HG03095 (cell line): ENCODE measurements at regions not wholly inside any gene's neighbourhood (a gene's known extent, or its start where the extent isn't known, plus 50 kb on each side); places are given as distances from the start of the nearest gene placed in this dataset.
"Not testable (repeated sequence)": the region's sequence is repeated elsewhere in the genome, so short reads cannot be mapped to it uniquely, and the experiment has no call there.

ENCODE experiments used
- ATAC-seq: cut with Tn5 transposase; IDR thresholded peaks from one replicate; pipeline ENCODE4 v1.9.1; 2021; ENCODE audit warnings: moderate library complexity; ENCODE audit not compliant: unreplicated experiment

DNA sequence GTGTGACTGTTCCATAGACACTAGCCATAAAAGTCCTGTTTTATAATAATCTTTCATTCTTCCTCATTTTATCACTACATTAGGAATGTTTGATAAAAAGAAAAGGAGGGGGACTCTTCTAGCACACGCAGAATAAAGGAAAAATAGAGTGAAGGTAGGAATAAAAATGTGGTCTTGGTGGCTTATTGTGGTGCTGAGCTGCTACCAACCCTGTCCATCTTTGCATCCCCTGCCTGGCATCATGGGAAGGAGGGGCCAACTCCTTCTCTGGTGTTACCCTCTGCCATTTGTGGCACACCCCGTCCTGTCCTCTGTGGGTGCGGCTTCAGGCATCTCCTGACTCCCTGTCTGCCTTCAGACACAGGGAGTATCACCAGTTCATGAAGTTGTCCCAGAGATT, 104.9 kb upstream of the ZNF536 start:
- no peak for ATAC-seq

DNA sequence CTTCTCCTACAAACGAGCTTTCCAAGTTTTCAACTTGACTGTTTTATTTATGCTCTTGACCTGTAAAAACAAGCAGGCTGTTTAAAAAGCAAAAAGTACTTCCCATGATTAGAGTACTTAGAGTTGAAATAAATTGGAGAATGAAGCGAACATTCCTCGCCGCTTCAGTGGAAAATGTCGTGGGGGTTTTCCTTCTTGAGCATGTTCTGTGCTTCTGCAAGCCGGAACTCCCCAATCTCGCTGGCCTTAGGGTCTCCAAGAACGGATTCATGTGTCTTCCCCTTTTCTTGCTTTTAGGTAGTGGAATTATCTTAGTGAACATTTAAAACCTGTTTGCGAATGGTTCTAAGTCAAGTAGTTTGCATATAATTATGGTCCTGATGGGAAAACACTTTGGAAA, 103.6 kb upstream of the ZNF536 start:
- ATAC-seq = no peak

DNA sequence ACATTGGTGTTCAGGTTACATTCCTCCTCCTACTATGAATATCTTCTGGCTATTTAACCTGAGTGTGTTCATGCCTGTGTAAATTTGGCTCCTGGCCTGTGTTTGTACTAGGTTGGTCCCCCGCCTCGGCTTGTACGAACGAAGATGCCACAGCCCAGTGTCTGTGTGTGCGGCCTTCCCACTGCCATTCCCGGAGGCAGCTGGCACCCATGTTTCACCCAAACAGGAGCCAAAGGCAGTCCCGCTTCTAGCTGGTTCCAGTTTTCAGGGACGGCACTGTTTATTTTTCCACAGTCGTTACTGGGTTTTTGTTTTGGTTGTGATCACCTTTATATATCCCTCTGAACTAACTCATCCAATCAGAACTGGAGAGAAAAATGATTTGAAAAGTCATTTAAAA, 102.5 kb upstream of the ZNF536 start:
- ATAC-seq = no peak

DNA sequence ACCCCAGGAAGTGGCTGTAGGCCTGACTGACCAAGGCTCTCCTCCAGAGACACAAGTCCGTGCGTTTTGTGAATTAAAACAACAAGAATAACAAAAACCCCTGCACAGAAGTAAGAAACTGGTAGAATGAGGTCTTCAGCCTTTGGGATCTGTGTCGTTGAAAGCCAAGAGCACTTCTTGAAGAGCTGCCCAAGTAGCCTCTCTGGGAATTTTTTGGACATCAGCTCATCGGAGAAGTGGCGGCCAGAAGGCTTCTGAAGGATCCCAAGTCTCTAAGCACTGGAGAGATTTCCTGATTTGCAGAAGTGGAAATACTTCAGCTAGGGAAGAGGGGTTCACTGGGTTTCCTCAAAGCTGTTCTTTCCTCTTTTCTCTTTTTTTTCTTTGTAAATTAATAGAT, 100.4 kb upstream of the ZNF536 start:
- no peak for ATAC-seq

DNA sequence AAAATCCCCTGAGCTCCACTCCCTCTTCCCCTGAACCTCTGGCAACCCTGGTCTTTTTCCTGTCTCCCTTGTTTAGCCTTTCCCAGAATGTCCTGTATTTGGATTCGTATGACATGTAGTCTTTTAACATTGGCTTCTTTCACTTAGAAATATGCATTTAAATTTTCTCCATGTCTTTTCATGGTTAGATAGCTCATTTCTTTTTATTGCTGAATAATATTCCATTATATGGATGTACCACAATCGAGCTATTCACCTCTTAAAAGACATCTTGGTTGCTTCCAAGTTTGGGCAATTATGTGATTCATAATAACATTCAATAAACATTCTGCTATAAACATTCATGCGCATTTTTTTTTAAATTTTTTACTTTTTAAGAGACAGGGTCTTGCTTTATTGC, 99.6 kb upstream of the ZNF536 start:
- ATAC-seq = no peak

DNA sequence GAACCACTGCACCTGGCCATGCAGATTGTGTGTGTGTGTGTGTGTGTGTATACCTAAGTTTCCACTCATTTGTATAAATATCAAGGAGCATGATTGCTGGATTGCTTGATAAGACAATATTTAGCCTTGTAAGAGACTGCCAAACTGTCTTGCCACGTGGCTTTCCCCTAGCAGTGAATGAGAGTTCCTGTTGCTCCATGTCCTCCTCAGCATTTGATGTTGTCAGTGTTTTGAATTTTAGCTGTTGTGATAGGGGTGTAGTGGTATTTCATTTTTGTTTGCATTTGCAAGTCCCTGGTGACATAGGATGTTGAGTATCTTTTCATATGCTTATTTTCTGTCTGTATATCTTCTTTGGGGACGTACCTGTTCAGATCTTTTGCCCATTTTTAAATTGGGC, 99.0 kb upstream of the ZNF536 start:
- no peak for ATAC-seq

DNA sequence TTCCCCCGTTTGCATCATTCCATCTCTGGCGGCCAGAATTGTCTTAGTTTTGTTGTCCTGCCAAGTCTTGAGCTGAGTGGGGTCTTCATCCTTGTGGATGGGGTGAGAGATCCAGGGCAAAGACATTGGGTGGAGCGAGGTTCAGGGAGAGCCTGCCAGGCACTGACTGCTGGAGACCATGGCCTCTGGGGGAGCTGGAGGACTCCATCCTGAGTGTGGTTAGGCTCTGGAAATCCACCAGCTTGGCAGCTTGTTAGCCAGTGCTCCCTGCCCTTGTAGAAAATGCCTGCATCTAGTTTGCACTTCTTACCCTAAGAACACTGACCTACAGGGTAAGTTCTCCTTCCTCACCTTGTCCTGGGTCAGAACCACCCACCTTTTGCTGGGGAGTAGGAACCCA, 97.2 kb upstream of the ZNF536 start:
- ATAC-seq = no peak

DNA sequence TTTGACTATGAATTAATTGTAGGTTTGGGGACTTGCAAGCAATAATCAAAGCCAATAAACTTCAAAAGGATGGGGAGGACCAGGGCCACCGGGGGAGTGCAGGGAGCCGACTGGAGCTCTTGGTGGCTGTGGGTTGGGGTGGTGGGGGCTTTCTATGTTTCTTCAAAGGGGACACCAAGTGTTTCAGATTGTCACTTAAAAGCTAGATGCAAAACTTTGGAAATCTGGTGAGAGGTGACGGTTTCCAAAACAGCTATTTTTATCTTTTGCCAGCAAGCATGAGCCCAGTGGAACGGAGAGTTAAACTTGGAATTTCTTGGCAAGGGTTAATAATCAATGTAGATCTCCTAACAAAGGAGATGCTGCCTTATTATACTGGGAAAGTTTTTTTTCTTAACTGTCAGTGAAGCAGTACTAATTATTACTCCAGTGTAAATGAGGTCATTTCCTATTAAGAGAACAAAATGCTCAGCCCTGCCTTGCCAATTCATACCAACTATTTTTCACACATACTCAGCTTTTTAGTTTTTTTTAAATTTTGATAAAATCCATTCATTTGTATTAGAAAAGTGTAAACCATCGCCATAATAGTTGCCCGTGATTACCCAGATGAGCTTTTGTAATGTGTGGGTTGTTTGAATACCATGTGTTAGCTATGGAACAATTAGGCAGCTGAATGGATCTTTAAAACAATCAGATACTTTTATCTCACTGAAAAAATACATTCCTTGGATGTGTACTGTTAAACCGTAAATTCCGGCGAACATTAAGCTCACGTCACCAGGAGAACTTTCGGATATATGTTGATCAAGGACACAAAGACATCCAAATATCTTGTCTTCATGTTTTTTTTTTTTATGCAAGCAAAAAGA, 95.9 kb upstream of the ZNF536 start:
- no peak for ATAC-seq

DNA sequence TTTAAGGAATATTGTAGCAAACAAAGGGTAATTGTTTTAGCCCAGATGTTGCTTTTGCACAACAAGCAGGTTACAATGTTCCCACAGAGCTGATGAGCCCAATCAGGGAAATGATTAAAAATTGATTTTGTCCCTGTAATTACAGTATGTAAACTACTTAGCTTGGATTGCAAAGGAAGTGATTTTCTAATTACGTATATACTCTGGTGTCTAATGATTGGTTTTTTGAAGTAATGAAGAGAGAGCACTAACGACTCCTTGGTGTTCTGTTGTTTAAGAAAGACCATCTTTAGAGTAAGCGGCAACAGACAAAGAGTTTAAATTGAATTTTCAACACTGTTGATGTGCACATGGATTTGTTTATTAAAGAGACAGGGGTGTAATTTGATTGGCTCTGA, 95.3 kb upstream of the ZNF536 start:
- ATAC-seq = no peak

DNA sequence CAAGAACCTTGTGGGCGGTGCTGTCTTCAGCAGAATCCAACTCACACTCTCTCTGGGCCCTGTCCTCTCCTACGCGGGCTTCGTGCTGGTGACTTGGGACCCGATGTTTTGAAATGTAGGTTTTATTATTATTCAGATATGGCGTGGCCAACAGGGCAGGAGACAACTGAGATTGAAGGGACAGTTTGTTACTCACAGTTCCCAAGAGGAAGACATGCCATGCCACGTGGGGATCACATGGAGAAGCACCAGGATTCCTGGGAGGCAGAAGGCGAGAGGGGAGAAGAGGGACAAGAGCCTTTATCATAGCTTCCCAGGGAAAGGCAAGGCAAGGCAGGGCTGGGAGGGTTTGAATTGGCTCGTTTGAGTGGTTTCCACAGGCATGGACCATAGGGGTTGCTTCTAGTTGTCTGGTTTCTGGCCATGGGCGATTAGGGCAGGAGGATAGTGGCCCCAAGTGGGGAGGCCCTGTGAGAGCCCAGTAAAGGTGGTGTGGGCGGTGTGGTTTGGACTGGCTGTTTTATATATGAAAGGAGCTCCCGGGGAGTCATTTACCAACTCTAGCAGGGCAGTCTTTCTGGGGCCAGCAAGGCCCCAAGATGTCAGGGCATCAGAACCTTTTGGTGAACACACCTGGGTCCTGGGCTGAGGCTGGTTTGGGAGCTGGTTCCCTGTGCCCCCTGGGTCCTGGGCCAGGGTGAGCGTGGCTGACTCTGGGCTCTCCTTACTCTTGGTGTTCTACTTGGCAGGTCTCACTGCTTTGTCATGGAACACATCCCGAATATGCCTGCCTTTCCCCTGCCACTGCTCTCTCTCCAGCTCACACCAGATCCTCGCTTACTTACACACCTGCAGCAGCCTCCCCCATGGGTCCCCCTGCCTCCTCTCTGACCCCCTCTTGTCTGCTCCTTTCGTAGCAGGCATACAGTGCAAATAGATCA, 94.0 kb upstream of the ZNF536 start:
- no peak for ATAC-seq

DNA sequence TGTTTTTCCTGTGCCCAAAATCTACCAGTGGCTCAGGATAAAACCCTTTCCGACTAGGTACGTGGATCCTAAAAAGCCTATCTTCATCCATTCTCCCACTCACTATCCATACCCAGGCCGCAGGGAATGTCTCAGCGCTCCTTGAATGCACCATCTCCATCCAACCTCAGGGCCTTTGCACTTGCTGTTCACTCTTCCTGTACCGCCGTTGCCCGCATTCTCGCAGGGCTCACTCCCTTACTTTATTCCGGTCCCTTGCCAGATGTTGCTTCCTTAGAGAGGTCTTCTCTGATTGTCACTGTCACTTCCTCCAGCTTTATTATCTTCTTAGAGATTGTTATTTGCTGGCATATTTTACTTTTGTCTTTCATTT, 93.3 kb upstream of the ZNF536 start:
- no peak for ATAC-seq

DNA sequence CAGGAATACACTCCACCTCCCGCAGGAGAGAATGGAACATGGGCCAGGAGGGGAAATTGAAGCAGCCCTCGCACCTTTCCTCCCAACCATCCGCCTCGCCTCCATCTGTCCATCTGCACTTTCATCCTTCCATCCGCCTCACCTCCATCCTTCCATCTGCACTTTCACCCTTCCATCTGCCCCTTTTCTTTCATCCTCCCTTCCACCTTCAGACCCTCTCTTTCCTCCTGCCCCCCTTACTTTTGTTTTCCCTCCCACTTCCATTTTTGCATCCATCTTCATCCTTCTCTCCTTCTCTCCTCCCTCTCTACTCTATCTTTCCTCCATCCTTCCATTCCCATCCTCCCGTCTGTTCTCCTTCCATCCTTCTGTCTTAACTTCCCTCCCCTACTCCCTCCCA, 92.2 kb upstream of the ZNF536 start:
- no peak for ATAC-seq

DNA sequence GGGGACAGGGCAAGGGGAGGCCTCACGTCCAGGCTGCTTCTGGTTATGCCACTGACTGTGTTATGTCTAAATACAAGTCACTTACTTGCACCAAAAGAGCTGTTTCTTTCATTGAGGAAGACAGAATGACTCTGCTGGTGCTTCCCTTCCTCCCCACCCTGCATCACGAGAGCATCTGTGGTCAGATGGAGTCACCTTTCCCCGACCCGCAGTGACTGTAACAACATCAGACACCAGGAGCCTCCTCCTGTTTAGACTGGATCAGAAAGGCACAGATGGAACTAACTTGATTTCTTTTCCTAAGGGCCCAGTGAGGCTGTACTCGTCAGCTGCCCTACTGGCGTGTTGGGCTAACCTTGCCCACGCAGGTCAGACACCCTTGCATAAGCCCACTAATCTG, 90.3 kb upstream of the ZNF536 start:
- ATAC-seq = no peak

DNA sequence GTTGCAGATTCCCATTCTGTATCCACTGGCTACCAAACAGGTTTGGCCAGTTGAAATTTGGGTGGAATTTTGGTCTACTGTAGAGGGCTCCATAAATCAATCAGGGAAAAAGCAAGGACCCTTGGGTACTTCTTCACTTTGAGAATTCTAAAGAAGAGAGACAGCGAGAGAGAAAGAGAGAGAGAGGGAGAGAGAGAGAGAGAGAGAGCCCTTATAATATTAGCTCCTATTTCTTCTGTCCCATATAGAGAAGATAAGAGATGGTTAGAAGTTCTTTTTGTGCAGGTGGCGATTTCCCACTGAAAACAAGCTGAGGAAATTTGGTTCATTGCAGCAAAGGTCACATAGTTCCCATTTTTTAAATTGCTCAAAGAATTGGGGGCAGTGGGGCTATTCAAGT, 88.6 kb upstream of the ZNF536 start:
- no peak for ATAC-seq

DNA sequence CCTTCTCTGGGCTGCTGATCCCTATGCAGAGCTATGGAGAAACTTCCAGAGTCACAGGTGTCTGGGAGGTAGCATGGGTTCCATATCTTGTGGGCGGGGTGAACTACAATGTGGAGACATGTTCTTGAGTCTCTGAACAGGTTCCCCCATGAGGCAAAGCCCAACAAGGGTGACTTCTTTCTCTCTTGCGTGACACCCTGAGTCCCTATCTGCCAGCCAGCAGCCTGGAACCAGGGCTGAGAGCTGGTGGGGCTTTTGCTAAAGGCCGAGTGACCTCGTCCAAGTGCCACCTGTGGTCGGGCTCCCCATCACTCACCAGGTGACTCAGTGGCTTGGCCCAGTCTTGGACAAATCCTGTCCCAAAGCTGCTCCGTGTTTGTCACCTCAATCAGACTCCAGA, 88.0 kb upstream of the ZNF536 start:
- ATAC-seq = no peak

DNA sequence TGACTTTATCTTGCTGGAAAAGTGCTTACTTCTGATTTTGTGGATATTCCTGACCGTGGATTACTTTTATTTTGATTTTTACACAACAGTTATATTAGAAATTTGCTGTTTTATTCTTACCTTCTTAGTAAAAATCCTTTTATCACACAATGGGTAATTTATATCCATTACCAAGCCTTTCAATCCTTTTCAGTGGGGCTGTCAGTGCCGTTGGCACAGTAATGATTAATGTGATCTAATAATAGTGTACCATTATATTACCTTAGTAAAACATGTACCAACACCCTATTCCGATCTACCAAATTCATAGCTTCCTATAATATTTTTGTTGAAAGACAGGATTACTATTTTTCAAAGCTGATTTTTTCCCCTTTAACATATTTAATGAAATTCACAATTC, 87.3 kb upstream of the ZNF536 start:
- ATAC-seq = no peak

DNA sequence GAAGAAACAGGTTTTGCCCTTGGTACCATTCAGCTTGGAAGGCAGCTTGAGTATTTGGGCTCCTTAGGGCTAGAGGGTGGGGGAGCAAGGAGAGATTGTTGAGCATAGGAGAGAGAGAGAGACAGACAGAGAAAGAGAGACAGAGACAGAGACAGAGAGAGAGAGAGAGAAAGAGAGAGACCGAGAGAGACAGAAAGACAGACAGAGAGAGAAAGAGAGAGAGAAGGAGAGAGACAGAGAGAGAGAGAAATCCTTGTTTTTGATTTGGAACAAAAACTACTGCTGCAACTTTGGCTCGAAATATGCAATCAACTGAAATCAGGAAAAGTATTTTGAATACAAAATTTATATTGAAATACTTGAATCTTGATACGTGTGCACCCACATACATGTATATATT, 85.8 kb upstream of the ZNF536 start:
- ATAC-seq = no peak

DNA sequence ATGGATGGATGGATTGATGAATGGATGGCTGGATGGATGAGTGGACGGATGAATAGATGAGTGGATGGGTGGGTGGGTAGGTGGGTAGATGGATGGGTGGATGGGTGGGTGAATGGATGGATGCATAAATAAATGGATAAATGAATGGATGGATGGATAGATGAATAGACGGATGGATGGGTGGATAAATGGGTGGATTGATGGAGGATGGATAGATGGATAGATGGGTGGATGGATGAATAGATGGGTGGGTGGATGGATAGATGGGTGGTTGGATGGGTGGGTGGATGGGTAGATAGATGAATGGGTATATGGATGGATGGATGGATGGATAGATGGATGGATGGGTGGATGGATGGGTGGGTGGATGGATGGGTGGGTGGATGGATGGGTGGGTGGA, 84.9 kb upstream of the ZNF536 start:
- no peak for ATAC-seq

DNA sequence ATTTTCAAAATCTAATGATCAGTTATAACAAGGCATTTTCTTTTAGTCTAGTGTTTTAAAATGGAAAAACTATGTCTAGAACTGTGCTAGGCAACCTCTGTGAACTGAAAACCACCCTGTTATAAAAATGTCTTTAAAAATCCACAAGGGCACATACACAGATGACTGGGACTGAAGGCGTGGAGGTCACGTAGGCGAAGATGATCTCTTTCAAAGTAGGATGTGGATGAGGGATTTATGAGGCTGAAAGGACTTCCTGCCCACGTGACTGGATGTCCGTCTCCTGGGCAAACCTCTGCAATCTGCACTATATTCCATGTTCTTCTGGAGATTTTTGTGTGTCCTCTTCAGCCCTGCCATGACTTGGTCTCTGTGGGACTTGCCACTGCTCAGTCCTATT, 84.2 kb upstream of the ZNF536 start:
- no peak for ATAC-seq

DNA sequence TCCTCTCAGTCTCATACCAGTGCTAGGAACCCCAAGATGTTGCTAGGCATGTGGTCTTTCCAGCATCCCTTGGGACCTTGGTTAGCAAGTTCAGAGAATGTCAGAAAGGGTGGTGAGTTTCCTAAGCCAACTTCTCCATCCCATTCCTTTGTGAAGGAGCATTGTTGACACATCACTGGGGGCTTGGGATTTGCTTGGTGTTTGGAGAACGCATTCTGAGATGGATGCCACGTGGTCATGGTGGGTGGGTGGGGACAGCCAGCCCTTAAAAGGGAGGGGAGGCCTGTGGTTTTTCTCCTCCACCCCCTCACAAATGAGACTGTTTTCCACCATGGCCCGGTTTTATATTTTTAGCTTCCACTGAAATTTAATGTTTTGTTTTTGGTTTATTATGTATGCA, 83.3 kb upstream of the ZNF536 start:
- ATAC-seq = no peak

DNA sequence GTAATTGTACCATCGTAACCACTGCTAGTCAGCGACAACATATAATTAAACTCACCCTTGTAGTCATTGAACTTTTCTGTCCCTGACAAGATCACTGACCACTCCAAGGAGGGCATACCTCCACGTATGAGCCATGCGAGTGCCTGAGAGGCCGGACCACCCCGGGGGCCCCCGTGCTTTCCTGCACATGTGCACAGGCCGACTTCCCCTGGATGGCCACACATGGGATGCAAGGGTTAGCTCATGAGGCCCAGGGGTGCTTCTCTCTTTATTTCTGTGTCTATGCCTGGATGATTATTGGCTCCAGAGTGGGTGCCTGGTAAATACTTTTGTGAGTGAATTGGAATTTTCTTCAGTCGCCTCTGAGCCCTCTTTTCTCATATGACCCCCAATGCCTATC, 82.8 kb upstream of the ZNF536 start:
- no peak for ATAC-seq

DNA sequence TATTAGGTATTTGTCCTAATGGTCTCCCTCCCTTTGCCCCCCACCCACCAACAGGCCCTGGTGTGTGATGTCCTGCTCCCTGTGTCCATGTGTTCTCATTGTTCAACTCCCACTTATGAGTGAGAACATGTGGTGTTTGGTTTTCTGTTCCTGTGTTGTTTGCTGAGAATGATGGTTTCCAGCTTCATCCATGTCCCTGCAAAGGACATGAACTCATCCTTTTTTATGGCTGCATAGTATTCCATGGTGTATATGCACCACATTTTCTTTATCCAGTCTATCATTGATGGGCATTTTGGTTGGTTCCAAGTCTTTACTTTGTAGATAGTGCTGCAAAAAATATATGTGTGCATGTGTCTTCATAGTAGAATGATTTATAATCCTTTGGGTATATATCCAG, 81.4 kb upstream of the ZNF536 start:
- not testable (repeated sequence) for ATAC-seq
